ENCODE measurements at regions not wholly inside any gene's neighbourhood (a gene's known extent, or its start where the extent isn't known, plus 50 kb on each side); places are given as distances from the start of the nearest gene placed in this dataset.

GRCh38 chr9:1890201-1890600 is 124.9 kb upstream of the SMARCA2 start:
- Histone ChIP-seq H3K27ac (ENCODE audit: low read depth) (no peak overlapping the region), H3K27me3 (ENCODE audit: insufficient read depth) (no peaks in the 10 kb centered on the region), H3K79me2 (replicated peaks; ENCODE audit: insufficient read depth) (no peaks in the 10 kb centered on the region), H3K4me2 (no peak overlapping the region), H3K4me3 (no peak overlapping the region), H3K9me2 (ENCODE audit: insufficient read depth) (0 out of 2 replicates have a peak, but pooled peaks cover 3% of the 10 kb centered on the region), H4K20me1 (replicated peaks; ENCODE audit: insufficient read depth) (no peaks in the 10 kb centered on the region), H3K36me3 (ENCODE audit: insufficient read depth) (no peaks in the 10 kb centered on the region), H2AFZ (peak overlapping the region; percentile 15; the same call in 1 of the 2 replicates), H3F3A (replicated peaks; ENCODE audit: low read depth) (no peaks in the 10 kb centered on the region), H3K4me1 (ENCODE audit: insufficient read depth) (no peaks in the 10 kb centered on the region)
- Mint-ChIP-seq H3K4me3 (no peak overlapping the region), H3K36me3 (ENCODE audit: low read depth) (no peaks in the 10 kb centered on the region), H3K9me3 (no peaks in the 10 kb centered on the region), H3K27me3 (ENCODE audit: insufficient read depth, low read depth, poor library complexity) (no peaks in the 10 kb centered on the region), H3K4me1 (no peaks in the 10 kb centered on the region), H3K27ac (no peak overlapping the region)
- no peak for DNase-seq (ENCODE audit: low spot score)
- TF ChIP-seq POLR2AphosphoS5 (IDR thresholded peaks at IDR 0.05; ENCODE audit: low read depth) (no peak), ZNF331 (CRISPR knock-in tag; IDR thresholded peaks at IDR 0.05; ENCODE audit: low read depth) (no peak), ZNF462 (CRISPR knock-in tag; IDR thresholded peaks at IDR 0.05) (no peak), REST (IDR thresholded peaks at IDR 0.05; ENCODE audit: unreplicated experiment) (no peak)
- no peak for ATAC-seq

Measured in GM23338 (cell line).